ENCODE measurements at regions not wholly inside any gene's neighbourhood (a gene's known extent, or its start where the extent isn't known, plus 50 kb on each side); places are given as distances from the start of the nearest gene placed in this dataset.

DNA sequence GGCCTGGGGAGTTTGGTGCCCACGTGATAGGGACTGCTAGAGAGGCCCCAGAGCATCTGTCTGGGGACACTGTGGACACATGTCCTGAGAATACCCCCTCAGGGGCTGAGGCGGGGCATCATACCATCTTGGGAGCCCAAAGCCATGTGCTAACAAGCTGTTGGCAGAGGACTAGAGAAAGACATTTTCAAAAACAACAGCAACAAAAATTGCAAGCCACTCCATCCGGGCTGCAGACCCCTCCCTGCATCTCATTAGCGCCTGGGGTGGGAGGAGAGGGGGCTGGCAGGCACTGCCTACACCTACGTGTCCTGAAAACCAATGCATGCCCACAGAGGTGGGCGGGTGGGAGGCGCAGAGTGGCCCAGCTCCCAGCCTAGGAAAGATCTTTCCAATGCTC, 507.4 kb upstream of the PODXL start:
- POLR2A ChIA-PET (ENCODE audit: unreplicated experiment), result no interaction called here
- H3F3A ChIP-seq (ENCODE audit: insufficient read depth, low read depth), result peaks cover 21% of the 10 kb centered on the region
- H2AFZ ChIP-seq, result no peak overlapping the region
- H3K9me2 ChIP-seq (ENCODE audit: insufficient read depth), result peaks cover 6% of the 10 kb centered on the region; the same call in 1 of the 2 replicates
- H3K4me1 ChIP-seq (replicated peaks; ENCODE audit: insufficient read depth), result peaks cover 23% of the 10 kb centered on the region
- H3K36me3 ChIP-seq (ENCODE audit: low read depth), result no peaks in the 10 kb centered on the region
- H3K4me2 ChIP-seq, result no peak overlapping the region
- H3K79me2 ChIP-seq (ENCODE audit: low read depth), result no peaks in the 10 kb centered on the region
- H3K27me3 ChIP-seq (ENCODE audit: insufficient read depth, low read depth), result no peaks in the 10 kb centered on the region
- no peak for TF ChIP-seq EZH2 (IDR thresholded peaks at IDR 0.05; ENCODE audit: low read depth)
- TF ChIP-seq, protein P1, sequence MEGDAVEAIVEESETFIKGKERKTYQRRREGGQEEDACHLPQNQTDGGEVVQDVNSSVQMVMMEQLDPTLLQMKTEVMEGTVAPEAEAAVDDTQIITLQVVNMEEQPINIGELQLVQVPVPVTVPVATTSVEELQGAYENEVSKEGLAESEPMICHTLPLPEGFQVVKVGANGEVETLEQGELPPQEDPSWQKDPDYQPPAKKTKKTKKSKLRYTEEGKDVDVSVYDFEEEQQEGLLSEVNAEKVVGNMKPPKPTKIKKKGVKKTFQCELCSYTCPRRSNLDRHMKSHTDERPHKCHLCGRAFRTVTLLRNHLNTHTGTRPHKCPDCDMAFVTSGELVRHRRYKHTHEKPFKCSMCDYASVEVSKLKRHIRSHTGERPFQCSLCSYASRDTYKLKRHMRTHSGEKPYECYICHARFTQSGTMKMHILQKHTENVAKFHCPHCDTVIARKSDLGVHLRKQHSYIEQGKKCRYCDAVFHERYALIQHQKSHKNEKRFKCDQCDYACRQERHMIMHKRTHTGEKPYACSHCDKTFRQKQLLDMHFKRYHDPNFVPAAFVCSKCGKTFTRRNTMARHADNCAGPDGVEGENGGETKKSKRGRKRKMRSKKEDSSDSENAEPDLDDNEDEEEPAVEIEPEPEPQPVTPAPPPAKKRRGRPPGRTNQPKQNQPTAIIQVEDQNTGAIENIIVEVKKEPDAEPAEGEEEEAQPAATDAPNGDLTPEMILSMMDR (conservative IDR thresholded peaks at IDR 0.05), result no peak
- CTCF ChIA-PET, result no interaction called here
- no peaks in the 10 kb centered on the region for H4K20me1 ChIP-seq (ENCODE audit: insufficient read depth)
- intact Hi-C loops (cut with micrococcal nuclease; ENCODE audit: unreplicated experiment), result loop anchor here (2.0 kb wide), 1 partner anchor 81 kb away; no protein-coding TSS in a partner anchor
- H3K27ac ChIP-seq, result no peak overlapping the region
- BruUV-seq (replicated peaks), result no TSS peak
- no peak for DNase-seq
- peaks cover 3% of the 10 kb centered on the region; the same call in 1 of the 2 replicates for H3K9me3 ChIP-seq (ENCODE audit: insufficient read depth, low read depth)
- no peak overlapping the region for H3K4me3 ChIP-seq

DNA sequence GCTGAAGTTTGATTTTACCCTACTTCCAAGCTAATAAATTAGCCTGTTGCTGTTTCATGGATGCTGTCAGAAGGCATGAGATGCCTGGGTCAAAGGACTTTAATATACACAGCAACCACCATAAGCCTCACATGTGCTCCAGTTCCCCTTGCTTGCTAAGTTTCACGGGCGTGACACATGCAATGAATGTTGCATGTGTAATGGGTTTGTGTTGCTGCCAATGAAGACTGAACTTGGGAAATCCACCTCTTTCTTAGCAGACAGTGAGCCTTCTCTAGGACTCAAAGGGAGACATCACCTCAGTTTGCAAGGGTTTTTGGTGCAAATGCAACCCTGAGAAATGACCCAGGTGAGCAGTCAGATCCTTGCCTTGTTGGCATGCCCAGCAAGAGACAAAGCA, 505.5 kb upstream of the PODXL start:
- no peak for TF ChIP-seq EZH2 (IDR thresholded peaks at IDR 0.05; ENCODE audit: low read depth)
- TF ChIP-seq, protein P1 (conservative IDR thresholded peaks at IDR 0.05), result no peak
- POLR2A ChIA-PET (ENCODE audit: unreplicated experiment), result no interaction called here
- Histone ChIP-seq H3K4me2 (no peak overlapping the region), H3K79me2 (ENCODE audit: low read depth) (no peaks in the 10 kb centered on the region), H3K27me3 (ENCODE audit: insufficient read depth, low read depth) (no peaks in the 10 kb centered on the region), H2AFZ (no peak overlapping the region), H4K20me1 (ENCODE audit: insufficient read depth) (no peaks in the 10 kb centered on the region), H3K4me1 (replicated peaks; ENCODE audit: insufficient read depth) (peaks cover 23% of the 10 kb centered on the region), H3K9me3 (ENCODE audit: insufficient read depth, low read depth) (peaks cover 11% of the 10 kb centered on the region; the same call in 1 of the 2 replicates), H3K36me3 (ENCODE audit: low read depth) (no peaks in the 10 kb centered on the region), H3K4me3 (no peak overlapping the region), H3K27ac (no peak overlapping the region), H3K9me2 (ENCODE audit: insufficient read depth) (peaks cover 6% of the 10 kb centered on the region; the same call in 1 of the 2 replicates), H3F3A (ENCODE audit: insufficient read depth, low read depth) (peaks cover 21% of the 10 kb centered on the region)
- no TSS peak for BruUV-seq (replicated peaks)
- DNase-seq, result no peak
- CTCF ChIA-PET, result no interaction called here
- intact Hi-C loops (cut with micrococcal nuclease; ENCODE audit: unreplicated experiment), result no loop called here

DNA sequence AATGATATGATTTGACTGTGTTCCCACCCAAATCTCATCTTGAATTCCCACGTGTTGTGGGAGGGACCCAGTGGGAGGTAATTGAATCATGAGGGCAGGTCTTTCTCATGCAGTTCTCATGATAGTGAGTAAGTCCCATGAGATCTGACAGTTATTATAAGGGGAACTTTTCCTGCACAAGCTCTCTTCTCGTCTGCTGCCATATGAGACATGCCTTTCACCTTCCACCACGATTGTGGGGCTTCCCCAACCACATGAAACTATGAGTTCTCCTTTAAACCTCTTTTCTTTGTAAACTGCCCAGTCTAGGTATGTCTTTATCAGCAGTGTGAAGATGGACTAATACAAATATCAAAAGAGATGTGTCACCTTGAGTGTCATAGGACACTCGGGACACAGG, 502.7 kb upstream of the PODXL start:
- Histone ChIP-seq H3K27me3 (ENCODE audit: insufficient read depth, low read depth) (no peaks in the 10 kb centered on the region), H3K36me3 (ENCODE audit: low read depth) (no peaks in the 10 kb centered on the region), H3K79me2 (ENCODE audit: low read depth) (no peaks in the 10 kb centered on the region), H4K20me1 (ENCODE audit: insufficient read depth) (no peaks in the 10 kb centered on the region), H3K27ac (no peak overlapping the region), H3K9me3 (ENCODE audit: insufficient read depth, low read depth) (peaks cover 8% of the 10 kb centered on the region; the same call in 1 of the 2 replicates), H3K4me2 (no peak overlapping the region), H2AFZ (no peak overlapping the region), H3K9me2 (ENCODE audit: insufficient read depth) (peaks cover 6% of the 10 kb centered on the region; the same call in 1 of the 2 replicates), H3K4me1 (replicated peaks; ENCODE audit: insufficient read depth) (no peaks in the 10 kb centered on the region), H3F3A (ENCODE audit: insufficient read depth, low read depth) (no peaks in the 10 kb centered on the region), H3K4me3 (no peak overlapping the region)
- TF ChIP-seq EZH2 (IDR thresholded peaks at IDR 0.05; ENCODE audit: low read depth), result no peak
- TF ChIP-seq, protein P1 (conservative IDR thresholded peaks at IDR 0.05), result no peak
- POLR2A ChIA-PET (ENCODE audit: unreplicated experiment), result no interaction called here
- BruUV-seq (replicated peaks), result no TSS peak
- CTCF ChIA-PET, result no interaction called here
- intact Hi-C loops (cut with micrococcal nuclease; ENCODE audit: unreplicated experiment), result no loop called here
- DNase-seq, result no peak
